DMS79 treated with DMSO at 0.1 percent for 48 hours (cell line): ENCODE measurements at regions not wholly inside any gene's neighbourhood (a gene's known extent, or its start where the extent isn't known, plus 50 kb on each side); places are given as distances from the start of the nearest gene placed in this dataset.

ENCODE experiments used
- DNase-seq: peaks from one replicate; lab custom pipeline; 2025; lab: John Stamatoyannopoulos, UW

- DNase-seq, result no peak
Measured at GRCh38 chr10:114771157-114771556, 50.4 kb upstream of the FHIP2A start.

- no peak for DNase-seq
Measured at GRCh38 chr10:114771749-114772148, 49.8 kb upstream of the FHIP2A start.
